ENCODE measurements at regions not wholly inside any gene's neighbourhood (a gene's known extent, or its start where the extent isn't known, plus 50 kb on each side); places are given as distances from the start of the nearest gene placed in this dataset.

GRCh38 chr18:1436199-1436598 is 531.5 kb downstream of the ADCYAP1 start:
- Mint-ChIP-seq H3K27ac (no peak overlapping the region), H3K4me1 (no peaks in the 10 kb centered on the region), H3K36me3 (0 out of 2 replicates have a peak, but pooled peaks cover 2% of the 10 kb centered on the region), H3K27me3 (ENCODE audit: low read depth) (no peaks in the 10 kb centered on the region), H3K9me3 (0 out of 2 replicates have a peak, but pooled peaks cover 4% of the 10 kb centered on the region), H3K4me3 (no peak overlapping the region)
- no peak for DNase-seq (ENCODE audit: low spot score)
- CTCF ChIA-PET: no interaction called here
- POLR2A ChIA-PET: no interaction called here
- ATAC-seq: no peak
- TF ChIP-seq E2F5 (CRISPR knock-in tag; IDR thresholded peaks at IDR 0.05) (no peak), SMAD4 (CRISPR knock-in tag; IDR thresholded peaks at IDR 0.05) (no peak)

- H3K36me3 Mint-ChIP-seq: 0 out of 2 replicates have a peak, but pooled peaks cover 2% of the 10 kb centered on the region
- H3K27me3 Mint-ChIP-seq (ENCODE audit: low read depth): no peaks in the 10 kb centered on the region
- H3K27ac Mint-ChIP-seq: no peak overlapping the region
- H3K9me3 Mint-ChIP-seq: no peaks in the 10 kb centered on the region
- no peaks in the 10 kb centered on the region for H3K4me1 Mint-ChIP-seq
- no peak overlapping the region for H3K4me3 Mint-ChIP-seq
- POLR2A ChIA-PET: no interaction called here
- TF ChIP-seq TEAD4 (CRISPR knock-in tag; IDR thresholded peaks at IDR 0.05) (no peak), EMX1 (CRISPR knock-in tag; IDR thresholded peaks at IDR 0.05) (no peak), IRF2 (CRISPR knock-in tag; IDR thresholded peaks at IDR 0.05; ENCODE audit: borderline replicate concordance, low read depth) (no peak), ESRRA (CRISPR knock-in tag; IDR thresholded peaks at IDR 0.05; ENCODE audit: borderline replicate concordance) (no peak), ATF2 (CRISPR knock-in tag; IDR thresholded peaks at IDR 0.05; ENCODE audit: borderline replicate concordance, low read depth) (no peak), ELF4 (CRISPR knock-in tag; IDR thresholded peaks at IDR 0.05; ENCODE audit: low read depth) (no peak), ZNF138 (CRISPR knock-in tag; conservative IDR thresholded peaks at IDR 0.05) (no peak), PRRX2 (CRISPR knock-in tag; IDR thresholded peaks at IDR 0.05) (no peak), KAT7 (CRISPR knock-in tag; IDR thresholded peaks at IDR 0.05; ENCODE audit: borderline replicate concordance) (no peak), ZNF121 (CRISPR knock-in tag; IDR thresholded peaks at IDR 0.05) (no peak), TP53 (CRISPR knock-in tag; IDR thresholded peaks at IDR 0.05) (no peak), GABPB1 (CRISPR knock-in tag; IDR thresholded peaks at IDR 0.05) (no peak), CBFB (CRISPR knock-in tag; IDR thresholded peaks at IDR 0.05; ENCODE audit: low read depth) (no peak), USF2 (CRISPR knock-in tag; IDR thresholded peaks at IDR 0.05) (no peak)
- no peak for DNase-seq (ENCODE audit: low spot score)
- CTCF ChIA-PET: no interaction called here
- no peak for ATAC-seq
These were observed 533.8 kb downstream of the ADCYAP1 start for GRCh38 chr18:1438458-1438910.

GRCh38 chr18:1438967-1439366 is 534.3 kb downstream of the ADCYAP1 start:
- ATAC-seq: no peak
- Mint-ChIP-seq H3K27me3 (ENCODE audit: low read depth) (no peaks in the 10 kb centered on the region), H3K4me1 (no peaks in the 10 kb centered on the region), H3K9me3 (no peaks in the 10 kb centered on the region), H3K36me3 (0 out of 2 replicates have a peak, but pooled peaks cover 2% of the 10 kb centered on the region), H3K27ac (no peak overlapping the region), H3K4me3 (no peak overlapping the region)
- ChIA-PET CTCF (no interaction called here), POLR2A (no interaction called here)
- no peak for DNase-seq (ENCODE audit: low spot score)
- no peak for TF ChIP-seq ZNF532 (CRISPR knock-in tag; IDR thresholded peaks at IDR 0.05; ENCODE audit: borderline replicate concordance)
- TF ChIP-seq SMAD3 (CRISPR knock-in tag; IDR thresholded peaks at IDR 0.05; ENCODE audit: borderline replicate concordance): no peak
- no peak for TF ChIP-seq ZNF138 (CRISPR knock-in tag; conservative IDR thresholded peaks at IDR 0.05)
- TF ChIP-seq SP1 (CRISPR knock-in tag; conservative IDR thresholded peaks at IDR 0.05): no peak
- TF ChIP-seq PRRX2 (CRISPR knock-in tag; IDR thresholded peaks at IDR 0.05): no peak
- no peak for TF ChIP-seq FOXK1 (CRISPR knock-in tag; IDR thresholded peaks at IDR 0.05)
- no peak for TF ChIP-seq TCF7 (CRISPR knock-in tag; IDR thresholded peaks at IDR 0.05; ENCODE audit: low read depth)
- no peak for TF ChIP-seq ZSCAN18 (CRISPR knock-in tag; IDR thresholded peaks at IDR 0.05)
- TF ChIP-seq ZNF281 (CRISPR knock-in tag; IDR thresholded peaks at IDR 0.05): no peak

All from WTC11 (cell line).